ENCODE measurements at regions not wholly inside any gene's neighbourhood (a gene's known extent, or its start where the extent isn't known, plus 50 kb on each side); places are given as distances from the start of the nearest gene placed in this dataset.

DNA sequence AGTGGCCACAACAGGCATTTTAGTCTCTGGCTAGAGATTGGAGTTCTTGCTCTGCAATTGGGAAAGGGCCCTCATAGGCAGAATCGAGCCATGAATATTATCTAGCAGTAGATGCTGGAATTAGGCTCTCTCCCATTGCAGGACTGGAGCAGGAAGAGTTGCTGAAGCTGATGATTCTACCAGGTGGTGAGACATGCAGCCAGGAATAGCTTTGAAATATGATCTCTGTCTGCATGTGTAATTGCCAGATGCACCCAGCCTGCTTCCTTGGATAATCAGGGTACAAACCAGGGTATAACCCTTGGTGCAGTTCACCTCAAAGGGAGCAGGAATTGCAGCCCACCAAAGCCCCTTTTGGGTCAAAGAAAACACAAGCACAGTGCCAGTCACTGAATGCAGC is 211.4 kb upstream of the FTMT start:
- Histone ChIP-seq H2BK5ac (ENCODE audit: low read depth, low read length, poor library complexity, severe bottlenecking) (no peak overlapping the region), H3K79me1 (ENCODE audit: low read depth in 1 of 2, low read length in 2 of 2) (no peaks in the 10 kb centered on the region), H3K27ac (ENCODE audit: insufficient read depth, low read length) (no peak overlapping the region), H3K4ac (ENCODE audit: low read depth, low read length) (no peak overlapping the region), H2AK9ac (replicated peaks; ENCODE audit: low read depth, low read length, poor library complexity) (no peak overlapping the region), H3K23ac (ENCODE audit: low read depth, low read length) (no peak overlapping the region), H3K27me3 (ENCODE audit: control insufficient read depth, insufficient read depth, low read length) (no peaks in the 10 kb centered on the region), H4K8ac (ENCODE audit: low read depth in 2 of 2, low read length in 2 of 2) (no peak overlapping the region), H3K4me1 (ENCODE audit: control insufficient read depth, insufficient read depth, low read length) (no peaks in the 10 kb centered on the region), H2BK15ac (ENCODE audit: low read depth, low read length) (no peak overlapping the region), H2AFZ (replicated peaks; ENCODE audit: low read length, poor library complexity) (no peak overlapping the region), H2AK5ac (ENCODE audit: low read depth, low read length) (no peak overlapping the region), H3K18ac (ENCODE audit: low read depth, low read length) (no peak overlapping the region), H4K91ac (ENCODE audit: insufficient read depth, low read depth, low read length) (no peak overlapping the region), H3K4me2 (ENCODE audit: low read depth, low read length) (no peak overlapping the region), H3K9ac (ENCODE audit: low read depth, low read length) (no peak overlapping the region), H3K9me1 (ENCODE audit: insufficient read depth, low read length) (no peaks in the 10 kb centered on the region), H4K20me1 (ENCODE audit: insufficient read depth, low read length) (no peaks in the 10 kb centered on the region), H3K56ac (ENCODE audit: extremely low read depth, insufficient read depth, low read length) (no peak overlapping the region), H2BK120ac (ENCODE audit: low read depth, low read length) (no peak overlapping the region), H3K36me3 (ENCODE audit: control insufficient read depth, insufficient read depth, low read length) (no peaks in the 10 kb centered on the region), H4K5ac (ENCODE audit: low read depth, low read length) (no peak overlapping the region), H3K14ac (replicated peaks; ENCODE audit: low read depth, low read length) (no peak overlapping the region), H3K9me3 (ENCODE audit: control insufficient read depth, insufficient read depth, low read length) (no peaks in the 10 kb centered on the region), H2BK20ac (ENCODE audit: low read depth, low read length) (no peak overlapping the region), H3K4me3 (ENCODE audit: insufficient read depth, low read depth, low read length) (no peak overlapping the region)
- TF ChIP-seq RCOR1 (IDR thresholded peaks at IDR 0.05; ENCODE audit: insufficient replicate concordance, low read length) (no peak), MXI1 (IDR thresholded peaks at IDR 0.05; ENCODE audit: borderline replicate concordance, low read depth, low read length) (no peak), POLR2A (IDR thresholded peaks at IDR 0.05; ENCODE audit: low read depth, low read length) (no peak), CEBPB (IDR thresholded peaks at IDR 0.05; ENCODE audit: low read depth, low read length) (no peak), CHD1 (IDR thresholded peaks at IDR 0.05; ENCODE audit: low read depth, low read length) (no peak), RFX5 (IDR thresholded peaks at IDR 0.05; ENCODE audit: low read depth, low read length) (no peak), FOS (IDR thresholded peaks at IDR 0.05; ENCODE audit: low read depth, low read length) (no peak), MAFK (IDR thresholded peaks at IDR 0.05; ENCODE audit: low read depth, low read length) (no peak), RAD21 (IDR thresholded peaks at IDR 0.05; ENCODE audit: low read length) (no peak)
- TF ChIP-seq, protein P1, sequence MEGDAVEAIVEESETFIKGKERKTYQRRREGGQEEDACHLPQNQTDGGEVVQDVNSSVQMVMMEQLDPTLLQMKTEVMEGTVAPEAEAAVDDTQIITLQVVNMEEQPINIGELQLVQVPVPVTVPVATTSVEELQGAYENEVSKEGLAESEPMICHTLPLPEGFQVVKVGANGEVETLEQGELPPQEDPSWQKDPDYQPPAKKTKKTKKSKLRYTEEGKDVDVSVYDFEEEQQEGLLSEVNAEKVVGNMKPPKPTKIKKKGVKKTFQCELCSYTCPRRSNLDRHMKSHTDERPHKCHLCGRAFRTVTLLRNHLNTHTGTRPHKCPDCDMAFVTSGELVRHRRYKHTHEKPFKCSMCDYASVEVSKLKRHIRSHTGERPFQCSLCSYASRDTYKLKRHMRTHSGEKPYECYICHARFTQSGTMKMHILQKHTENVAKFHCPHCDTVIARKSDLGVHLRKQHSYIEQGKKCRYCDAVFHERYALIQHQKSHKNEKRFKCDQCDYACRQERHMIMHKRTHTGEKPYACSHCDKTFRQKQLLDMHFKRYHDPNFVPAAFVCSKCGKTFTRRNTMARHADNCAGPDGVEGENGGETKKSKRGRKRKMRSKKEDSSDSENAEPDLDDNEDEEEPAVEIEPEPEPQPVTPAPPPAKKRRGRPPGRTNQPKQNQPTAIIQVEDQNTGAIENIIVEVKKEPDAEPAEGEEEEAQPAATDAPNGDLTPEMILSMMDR (conservative IDR thresholded peaks at IDR 0.05; ENCODE audit: low read depth, low read length): no peak
- no peak for ATAC-seq (ENCODE audit: low read depth)
- BruUV-seq (replicated peaks): no TSS peak
- CTCF ChIA-PET: no interaction called here
- WGBS, 2 experiments (ENCODE audit: extremely low coverage in 2 of 2, insufficient read length in 1 of 2): 33% methylated on average over 1 of the region's 1 CpG; no CpG with 5 or more reads in 1 of the 2 experiments
- DNase-seq: no peak
- POLR2A ChIA-PET (ENCODE audit: unreplicated experiment): no interaction called here
- dilution Hi-C loops (cut with HindIII; ENCODE audit: low sequenced_read_pairs, unreplicated experiment): no loop called here
- in situ Hi-C loops (cut with MboI; ENCODE audit: low sequenced_read_pairs): no loop called here
- intact Hi-C loops (cut with micrococcal nuclease): no loop called here

All from IMR-90 (cell line).